ENCODE measurements at regions not wholly inside any gene's neighbourhood (a gene's known extent, or its start where the extent isn't known, plus 50 kb on each side); places are given as distances from the start of the nearest gene placed in this dataset.

DNA sequence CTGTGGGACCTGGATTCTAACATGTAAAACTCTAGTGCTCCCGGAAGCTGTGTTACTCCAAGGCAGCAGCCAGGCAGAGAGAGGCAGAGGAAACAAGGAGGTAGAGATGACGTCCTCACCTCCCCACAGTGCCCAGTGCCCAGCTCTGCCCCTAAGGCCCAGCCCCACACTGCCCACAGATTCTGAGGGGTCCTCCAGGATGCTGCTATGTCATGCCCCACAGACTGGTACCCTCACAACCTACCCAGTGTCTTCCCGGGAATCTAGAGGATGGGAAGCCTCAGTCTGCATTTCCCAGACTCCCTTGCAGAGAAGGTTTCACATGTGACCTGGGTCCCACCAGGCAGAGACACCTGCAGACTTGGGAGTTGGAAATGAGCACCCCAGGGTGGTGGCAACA, 75.9 kb upstream of the PCSK6 start:
- Mint-ChIP-seq H3K27ac (no peak overlapping the region), H3K27me3 (ENCODE audit: low read depth in 3 of 3) (peaks cover 3 to 15% (median 15%) of the 10 kb centered on the region in 3 donors)
- TF ChIP-seq, protein P1, sequence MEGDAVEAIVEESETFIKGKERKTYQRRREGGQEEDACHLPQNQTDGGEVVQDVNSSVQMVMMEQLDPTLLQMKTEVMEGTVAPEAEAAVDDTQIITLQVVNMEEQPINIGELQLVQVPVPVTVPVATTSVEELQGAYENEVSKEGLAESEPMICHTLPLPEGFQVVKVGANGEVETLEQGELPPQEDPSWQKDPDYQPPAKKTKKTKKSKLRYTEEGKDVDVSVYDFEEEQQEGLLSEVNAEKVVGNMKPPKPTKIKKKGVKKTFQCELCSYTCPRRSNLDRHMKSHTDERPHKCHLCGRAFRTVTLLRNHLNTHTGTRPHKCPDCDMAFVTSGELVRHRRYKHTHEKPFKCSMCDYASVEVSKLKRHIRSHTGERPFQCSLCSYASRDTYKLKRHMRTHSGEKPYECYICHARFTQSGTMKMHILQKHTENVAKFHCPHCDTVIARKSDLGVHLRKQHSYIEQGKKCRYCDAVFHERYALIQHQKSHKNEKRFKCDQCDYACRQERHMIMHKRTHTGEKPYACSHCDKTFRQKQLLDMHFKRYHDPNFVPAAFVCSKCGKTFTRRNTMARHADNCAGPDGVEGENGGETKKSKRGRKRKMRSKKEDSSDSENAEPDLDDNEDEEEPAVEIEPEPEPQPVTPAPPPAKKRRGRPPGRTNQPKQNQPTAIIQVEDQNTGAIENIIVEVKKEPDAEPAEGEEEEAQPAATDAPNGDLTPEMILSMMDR (IDR thresholded peaks at IDR 0.05), result no peak

DNA sequence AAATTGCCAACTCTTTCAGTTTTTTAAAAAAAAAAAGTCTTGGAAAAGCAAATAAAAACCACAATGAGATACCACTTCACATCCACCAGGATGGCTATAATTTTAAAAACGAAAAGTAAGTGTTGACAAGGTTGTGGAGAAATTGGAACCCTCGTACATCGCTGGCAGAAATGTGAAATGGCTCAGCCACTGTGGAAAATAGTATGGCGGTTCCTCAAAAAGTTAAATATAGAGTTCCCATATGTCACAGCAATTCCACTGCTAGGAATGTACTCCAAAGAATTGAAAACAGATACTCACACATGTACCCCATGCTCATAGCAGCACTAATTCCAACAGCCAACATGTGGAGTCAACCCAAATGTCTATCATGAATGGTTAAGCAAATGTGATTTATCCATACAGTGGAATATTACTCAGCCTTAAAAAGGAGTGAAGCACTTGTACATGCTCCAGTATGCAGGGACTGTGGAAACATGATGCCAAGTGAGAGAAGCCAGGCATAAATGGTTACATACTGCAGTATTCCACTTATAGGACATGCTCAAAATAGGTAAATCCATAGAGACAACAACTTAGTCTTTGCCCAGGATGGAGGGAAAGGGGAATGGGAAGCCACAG, 73.8 kb upstream of the PCSK6 start:
- no peaks in the 10 kb centered on the region for H3K79me2 ChIP-seq (ENCODE audit: insufficient read depth, low read length)
- no peaks in the 10 kb centered on the region for H3K36me3 ChIP-seq (replicated peaks in 1 of 2; ENCODE audit: control insufficient read depth in 1 of 2, insufficient read depth in 2 of 2, low read length in 2 of 2)
- WGBS (ENCODE audit: insufficient coverage), result 80% methylated on average over 2 of the region's 4 CpGs
- TF ChIP-seq, protein P1 (IDR thresholded peaks at IDR 0.05), result no peak
- no peak overlapping the region for H2AFZ ChIP-seq (ENCODE audit: insufficient read depth, low read depth, low read length, poor library complexity, severe bottlenecking)
- no peak overlapping the region for H3K27ac Mint-ChIP-seq
- H3K4me3 ChIP-seq (replicated peaks in 1 of 3; ENCODE audit: low read depth in 2 of 3, low read length in 3 of 3), result no peak overlapping the region
- peaks cover 3% of the 10 kb centered on the region for H3K4me1 Mint-ChIP-seq
- no peak overlapping the region for H3K4me3 Mint-ChIP-seq
- no peaks in the 10 kb centered on the region for H4K20me1 ChIP-seq (ENCODE audit: insufficient read depth, low read length)
- no peak overlapping the region for H3K9ac ChIP-seq (ENCODE audit: insufficient read depth, low read length, poor library complexity, severe bottlenecking)
- H3K4me1 ChIP-seq (ENCODE audit: control insufficient read depth in 1 of 2, insufficient read depth in 2 of 2, low read length in 2 of 2), result no peaks in the 10 kb centered on the region
- H3K36me3 Mint-ChIP-seq, result no peaks in the 10 kb centered on the region
- DNase-seq, result no peak
- intact Hi-C loops (cut with micrococcal nuclease), result no loop called here
- H3K9me3 Mint-ChIP-seq, result peaks cover 0 to 3% (median 0%) of the 10 kb centered on the region in 7 donors
- H3K4me2 ChIP-seq (replicated peaks; ENCODE audit: extremely low read depth, low read length, poor library complexity, severe bottlenecking), result no peak overlapping the region
- peaks cover 3 to 19% (median 15%) of the 10 kb centered on the region in 3 donors for H3K27me3 Mint-ChIP-seq (ENCODE audit: low read depth in 3 of 3)
- H3K9me3 ChIP-seq (replicated peaks in 1 of 2; ENCODE audit: control insufficient read depth in 1 of 2, insufficient read depth in 1 of 2, low read length in 2 of 2), result no peaks in the 10 kb centered on the region
- H3K27ac ChIP-seq (ENCODE audit: low read depth in 1 of 2, low read length in 2 of 2), result no peak overlapping the region
- H3K27me3 ChIP-seq (ENCODE audit: control insufficient read depth in 2 of 2, insufficient read depth in 2 of 2, low read length in 2 of 2), result no peaks in the 10 kb centered on the region

More for the DNA sequence above, 75.9 kb upstream of the PCSK6 start:
- WGBS (ENCODE audit: insufficient coverage), result 100% methylated on average over 1 of the region's 3 CpGs
- Histone ChIP-seq H3K36me3 (replicated peaks in 1 of 2; ENCODE audit: control insufficient read depth in 1 of 2, insufficient read depth in 2 of 2, low read length in 2 of 2) (no peaks in the 10 kb centered on the region), H3K4me2 (replicated peaks; ENCODE audit: extremely low read depth, low read length, poor library complexity, severe bottlenecking) (no peak overlapping the region), H3K9ac (ENCODE audit: insufficient read depth, low read length, poor library complexity, severe bottlenecking) (no peak overlapping the region), H4K20me1 (ENCODE audit: insufficient read depth, low read length) (no peaks in the 10 kb centered on the region), H3K27me3 (ENCODE audit: control insufficient read depth in 2 of 2, insufficient read depth in 2 of 2, low read length in 2 of 2) (no peaks in the 10 kb centered on the region), H3K27ac (ENCODE audit: low read depth in 1 of 2, low read length in 2 of 2) (no peak overlapping the region), H3K79me2 (ENCODE audit: insufficient read depth, low read length) (no peaks in the 10 kb centered on the region), H3K4me3 (replicated peaks in 1 of 3; ENCODE audit: low read depth in 2 of 3, low read length in 3 of 3) (no peak overlapping the region), H2AFZ (ENCODE audit: insufficient read depth, low read depth, low read length, poor library complexity, severe bottlenecking) (no peak overlapping the region), H3K9me3 (replicated peaks in 1 of 2; ENCODE audit: control insufficient read depth in 1 of 2, insufficient read depth in 1 of 2, low read length in 2 of 2) (no peaks in the 10 kb centered on the region), H3K4me1 (ENCODE audit: control insufficient read depth in 1 of 2, insufficient read depth in 2 of 2, low read length in 2 of 2) (no peaks in the 10 kb centered on the region)
- Mint-ChIP-seq H3K36me3 (no peaks in the 10 kb centered on the region), H3K4me3 (no peak overlapping the region), H3K4me1 (no peaks in the 10 kb centered on the region), H3K9me3 (peaks cover 0 to 3% (median 0%) of the 10 kb centered on the region in 7 donors)
- no peak for DNase-seq
- intact Hi-C loops (cut with micrococcal nuclease), result no loop called here
